ENCODE measurements at regions not wholly inside any gene's neighbourhood (a gene's known extent, or its start where the extent isn't known, plus 50 kb on each side); places are given as distances from the start of the nearest gene placed in this dataset.

GRCh38 chr3:144112437-144112836, 140.8 kb downstream of the DIPK2A start:
- TF ChIP-seq YY1 (IDR thresholded peaks at IDR 0.05; ENCODE audit: insufficient read depth, insufficient read length) (no peak), ZNF274 (IDR thresholded peaks at IDR 0.05; ENCODE audit: low read depth, low read length) (no peak), SUZ12 (IDR thresholded peaks at IDR 0.05; ENCODE audit: extremely low read depth, insufficient read depth, insufficient read length) (no peak)

Measured in NT2/D1 (cell line).